ENCODE measurements at regions not wholly inside any gene's neighbourhood (a gene's known extent, or its start where the extent isn't known, plus 50 kb on each side); places are given as distances from the start of the nearest gene placed in this dataset.
A peak's percentile ranks its signal among the peaks of the same experiment; 100 is the strongest.

DNA sequence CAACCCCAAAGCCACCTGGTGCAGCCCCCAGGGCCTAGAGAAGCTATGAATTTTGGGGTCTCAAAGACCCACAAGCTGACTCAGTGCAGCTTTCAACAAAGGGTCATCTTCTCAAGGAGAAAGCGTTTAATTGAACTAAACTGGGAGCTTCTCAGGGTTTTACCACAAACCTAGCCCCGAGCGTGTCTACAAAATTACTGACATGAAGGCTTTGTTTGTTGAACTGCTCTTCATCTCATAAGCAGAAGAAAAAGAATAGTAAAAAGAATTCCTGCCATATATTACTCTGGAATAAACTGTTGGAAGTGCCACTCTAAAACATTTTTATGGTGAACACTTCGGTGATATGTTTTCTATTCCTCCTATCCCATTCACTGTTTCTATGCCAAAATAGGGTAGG, 50.8 kb upstream of the INCENP start:
- no peak for DNase-seq

DNA sequence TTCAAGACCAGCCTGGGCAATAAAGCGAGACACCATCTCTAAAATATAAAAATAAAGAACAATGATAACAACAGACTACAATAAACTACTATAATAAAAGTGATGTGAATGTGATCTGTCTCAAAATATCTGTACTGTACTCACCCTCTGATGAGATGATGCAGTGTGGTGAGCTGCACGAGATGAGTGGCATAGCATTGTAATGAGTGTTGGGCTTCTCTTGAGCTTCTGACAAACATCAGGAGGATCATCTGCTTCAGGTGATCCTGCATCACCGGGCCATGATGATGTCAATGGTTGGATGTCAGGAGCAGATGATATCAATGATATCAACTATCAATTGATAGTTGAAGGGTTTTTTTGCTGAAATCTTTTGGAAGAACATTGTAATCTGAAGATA, 52.4 kb upstream of the INCENP start:
- DNase-seq = no peak

DNA sequence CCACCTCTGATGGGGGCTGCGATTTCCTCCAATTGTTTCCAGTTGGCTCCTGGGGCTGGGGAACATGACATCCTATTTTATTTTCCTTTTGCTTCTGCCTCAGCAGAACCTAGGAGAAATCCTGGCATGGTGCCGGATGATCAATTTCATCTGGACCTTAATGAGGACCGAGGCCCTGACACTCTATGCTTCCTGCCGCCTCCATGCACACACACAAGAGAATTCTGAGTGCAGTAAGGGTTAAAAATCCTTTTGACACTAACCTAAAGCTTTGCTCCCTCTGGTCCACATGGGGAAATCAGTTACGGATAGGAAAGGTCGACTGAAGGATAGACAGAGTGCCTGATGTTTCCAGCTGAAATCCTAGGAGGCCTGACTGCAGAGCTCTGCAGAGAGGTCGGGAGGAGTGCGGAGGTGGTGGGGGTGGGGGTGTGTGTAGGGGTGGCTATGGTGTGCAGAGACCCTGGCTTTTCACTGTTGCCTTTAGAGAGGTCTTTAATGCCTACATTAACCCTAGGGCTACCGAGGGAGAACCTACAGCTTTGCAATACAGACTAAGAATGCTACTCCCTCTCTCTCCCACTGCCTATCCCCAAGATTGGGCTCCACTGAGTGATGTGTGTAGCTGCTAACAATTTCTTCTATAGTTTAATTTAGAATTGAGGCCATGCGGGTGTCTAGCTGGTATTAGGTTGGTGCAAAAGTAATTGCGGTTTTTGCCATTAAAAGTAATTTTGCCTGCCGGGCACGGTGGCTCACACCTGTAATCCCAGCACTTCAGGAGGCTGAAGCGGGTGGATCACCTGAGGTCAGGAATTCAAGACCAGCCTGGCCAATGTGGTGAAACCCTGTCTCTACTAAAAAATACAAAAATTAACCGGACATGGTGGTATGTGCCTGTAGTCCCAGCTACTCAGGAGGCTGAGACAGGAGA, 53.6 kb upstream of the INCENP start:
- DNase-seq = no peak

DNA sequence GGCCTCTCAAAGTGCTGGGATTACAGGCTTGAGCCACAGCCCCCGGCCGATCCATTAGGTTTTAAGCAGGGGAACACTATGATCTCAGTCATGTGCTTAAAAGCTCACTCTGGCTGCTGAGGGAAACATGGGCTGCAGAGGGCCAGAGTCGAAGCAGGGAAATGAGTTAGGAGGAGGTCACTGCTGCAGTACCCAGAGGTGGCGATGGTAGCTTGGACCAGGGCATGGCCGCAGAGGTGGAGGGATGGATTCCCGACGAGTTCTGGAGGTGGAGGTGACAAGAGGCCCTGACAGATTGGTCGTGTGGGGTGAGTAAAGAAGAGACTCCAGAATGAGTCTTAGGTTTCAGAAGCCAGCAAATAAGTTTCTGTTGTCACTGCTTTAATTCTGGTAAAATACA, 54.4 kb upstream of the INCENP start:
- DNase-seq = no peak

DNA sequence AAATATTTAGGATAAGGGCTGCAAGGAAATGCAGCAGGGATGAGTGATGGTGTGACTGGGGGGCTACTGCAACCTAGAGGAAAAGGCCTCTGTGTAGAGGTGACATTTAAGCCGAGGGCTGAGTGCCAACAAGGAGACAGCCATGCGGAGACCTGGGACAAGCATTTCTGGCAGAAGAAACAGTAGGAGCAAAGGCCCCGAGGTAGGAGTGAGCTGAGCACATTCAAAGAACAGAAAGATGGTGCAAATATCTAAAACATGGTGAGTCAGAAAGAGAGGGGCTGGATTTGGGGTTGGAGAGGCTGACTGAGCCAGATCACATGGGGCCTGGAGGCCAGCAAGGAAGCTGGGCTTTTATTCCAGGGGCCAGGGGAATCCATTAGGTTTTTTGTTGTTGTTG, 55.1 kb upstream of the INCENP start:
- DNase-seq = no peak

DNA sequence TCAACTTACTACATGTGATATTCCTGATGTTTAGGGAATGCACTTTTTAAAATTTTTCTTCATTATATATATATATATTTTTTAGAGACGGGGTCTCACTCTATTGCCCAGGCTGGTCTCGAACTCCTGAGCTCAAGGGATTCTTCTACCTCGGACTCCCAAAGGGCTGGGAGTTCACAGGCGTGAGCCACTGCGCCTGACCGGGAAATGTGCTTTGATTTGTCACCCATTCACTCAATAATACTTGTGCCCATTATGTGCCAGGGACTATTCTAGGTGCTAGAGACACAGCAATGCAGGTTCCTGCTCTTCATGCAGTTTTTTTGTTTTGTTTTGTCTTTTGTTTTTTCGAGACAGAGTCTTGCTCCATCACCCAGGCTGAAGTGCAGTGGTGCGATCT, 56.1 kb upstream of the INCENP start:
- no peak for DNase-seq

DNA sequence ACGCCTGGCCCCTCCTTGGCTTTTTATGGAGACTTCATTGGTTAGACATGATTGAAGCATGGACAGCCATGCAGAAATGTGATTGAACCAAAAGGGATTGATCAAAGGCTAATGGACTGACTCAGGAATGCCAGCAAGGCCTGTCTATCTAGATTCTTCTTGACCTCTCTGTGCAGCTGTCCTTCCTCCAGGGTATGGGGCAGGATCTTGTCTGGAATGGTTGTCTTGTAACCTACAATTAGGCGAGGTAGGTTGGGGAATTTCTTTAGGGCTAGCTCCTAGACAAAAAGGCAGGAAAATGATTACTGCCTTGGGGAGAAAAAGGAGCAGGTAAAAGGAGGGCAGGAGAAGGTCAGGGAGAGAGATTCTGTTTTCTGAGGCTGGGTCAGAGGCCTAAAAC, 59.6 kb upstream of the INCENP start:
- no peak for DNase-seq

DNA sequence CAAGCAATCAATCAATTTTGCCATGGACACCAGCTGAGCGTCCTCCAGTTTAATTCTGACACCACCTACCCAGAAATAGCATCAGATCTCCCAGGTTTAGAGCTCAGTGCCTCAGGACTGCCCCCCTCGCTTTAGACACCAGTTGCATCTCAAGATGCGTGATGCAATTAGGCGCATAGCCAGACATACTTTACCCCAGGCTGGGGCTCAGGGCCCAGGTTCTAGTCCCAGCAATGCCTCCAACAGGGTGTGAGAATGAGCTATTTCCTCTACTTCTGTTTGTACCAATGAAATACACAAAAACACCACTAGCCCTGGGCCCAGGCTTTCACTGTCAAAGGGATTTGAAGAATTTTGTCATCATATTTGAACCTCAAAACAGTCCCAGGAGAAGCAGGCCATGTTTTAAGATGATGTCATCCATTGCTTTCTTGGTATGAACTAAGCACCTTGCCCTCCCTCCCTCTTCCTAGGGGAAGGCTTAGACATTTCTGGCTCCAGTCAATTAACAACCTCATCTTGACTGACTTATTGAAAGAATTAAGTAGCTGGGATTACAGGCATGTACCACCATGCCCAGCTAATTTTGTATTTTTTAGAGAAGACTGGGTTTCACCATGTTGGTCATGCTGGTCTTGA, 61.5 kb upstream of the INCENP start:
- no peak for DNase-seq

DNA sequence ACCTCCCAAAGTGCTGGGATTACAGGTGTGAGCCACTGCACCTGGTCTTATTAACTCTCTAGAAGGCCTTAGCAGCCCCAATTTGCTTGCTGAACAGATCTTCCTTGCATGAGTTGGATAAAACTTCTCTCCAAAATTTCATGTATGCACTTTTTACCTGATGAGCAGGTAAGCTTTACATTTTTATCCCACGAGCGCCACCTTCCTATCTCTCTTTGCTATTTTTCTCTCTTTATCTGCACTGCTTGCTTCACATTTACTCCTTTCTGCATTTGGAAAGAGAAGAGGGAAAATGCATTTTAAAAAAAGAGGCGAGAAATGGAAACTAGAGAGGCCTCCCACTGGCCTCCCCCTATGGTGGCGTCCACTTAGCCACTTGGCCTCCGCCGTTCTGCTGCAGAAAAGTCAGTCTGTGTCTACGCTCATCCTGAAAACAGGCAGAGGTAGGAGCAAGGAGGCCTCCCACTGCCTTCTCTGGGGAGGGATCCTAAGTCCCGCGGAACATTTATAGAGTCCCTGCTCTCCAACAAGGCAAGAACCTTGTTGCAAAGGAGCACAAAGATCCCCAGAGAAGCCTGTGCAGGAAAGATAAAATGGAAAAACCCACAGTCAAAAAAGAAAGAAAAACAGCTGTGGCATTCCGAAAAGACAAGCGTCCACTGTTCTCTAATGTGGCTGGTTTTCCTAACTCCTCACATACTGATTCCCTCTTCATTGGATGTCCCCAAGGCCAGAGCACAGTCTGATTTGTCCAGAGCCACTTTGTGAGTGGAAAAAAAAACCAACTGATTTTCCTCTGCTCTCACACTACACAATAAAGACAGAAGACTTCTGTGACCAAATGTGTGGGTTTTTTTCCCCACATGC, 62.2 kb upstream of the INCENP start:
- DNase-seq = no peak

DNA sequence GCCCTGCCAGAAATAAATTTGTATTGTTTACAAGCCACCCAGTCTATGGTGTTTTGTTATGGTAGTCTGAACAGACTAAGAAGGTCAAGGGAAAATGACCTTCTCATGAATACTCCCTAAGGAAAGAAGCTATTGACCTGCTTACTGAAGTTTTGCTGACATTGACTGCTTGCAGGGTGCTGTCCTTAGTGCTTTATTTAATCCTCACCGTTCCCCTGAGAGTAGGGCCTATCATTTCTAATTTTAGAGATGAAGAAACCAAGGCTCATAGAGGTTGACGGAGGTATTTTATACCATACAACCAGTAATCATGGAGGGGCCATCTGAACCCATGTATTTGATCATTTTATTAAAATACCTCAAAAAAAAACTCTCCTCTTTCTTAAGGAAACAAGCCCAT, 66.7 kb upstream of the INCENP start:
- no peak for DNase-seq

DNA sequence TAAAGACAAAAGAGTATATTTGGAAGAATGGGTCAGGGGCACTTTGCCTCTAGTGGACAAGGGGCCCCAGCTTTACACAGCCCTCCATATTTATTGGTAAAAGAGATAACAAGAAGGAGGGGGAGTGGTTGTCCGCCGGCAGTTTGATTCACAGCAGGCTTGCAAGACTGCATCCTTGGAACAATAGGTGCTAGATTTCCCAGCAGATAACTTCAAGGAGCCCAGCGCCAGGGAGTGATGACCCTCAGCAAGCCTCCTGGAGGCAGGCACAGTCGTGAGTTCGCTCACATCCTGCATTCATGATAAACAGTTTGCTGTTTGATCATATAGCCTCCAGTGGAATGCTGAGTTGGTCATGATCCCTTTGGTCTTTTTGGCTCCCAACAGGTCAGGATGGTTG, 67.8 kb upstream of the INCENP start:
- no peak for DNase-seq

DNA sequence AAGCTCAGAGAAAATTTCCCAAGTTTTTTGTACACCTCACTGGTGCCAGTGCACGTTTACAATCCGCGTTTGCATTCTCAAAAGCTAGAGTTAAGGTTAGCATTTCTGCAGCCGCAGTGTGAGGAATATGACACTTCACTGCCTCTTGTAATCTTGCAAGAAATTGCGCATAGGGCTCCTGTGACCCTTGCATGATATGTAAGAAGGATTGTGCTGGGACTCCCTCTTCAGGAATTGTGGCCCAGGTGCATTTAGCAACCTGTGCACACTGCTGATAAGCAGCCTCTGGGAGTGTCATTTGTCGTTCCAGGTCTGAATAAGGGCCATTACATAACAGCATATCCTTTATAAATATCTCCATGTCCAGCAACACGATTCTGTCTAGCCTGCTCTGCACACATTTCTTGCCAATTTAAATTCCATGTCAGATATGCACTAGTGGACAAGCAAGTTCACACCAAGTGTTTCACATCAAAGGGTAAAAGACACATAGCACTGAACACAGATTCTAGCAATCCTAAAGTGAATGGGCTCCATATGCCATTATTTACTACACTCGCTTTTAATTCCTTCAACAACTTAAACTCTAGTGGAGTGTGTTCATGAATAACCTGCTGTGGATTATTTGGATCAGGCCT, 69.2 kb upstream of the INCENP start:
- DNase-seq = peak; percentile 14

DNA sequence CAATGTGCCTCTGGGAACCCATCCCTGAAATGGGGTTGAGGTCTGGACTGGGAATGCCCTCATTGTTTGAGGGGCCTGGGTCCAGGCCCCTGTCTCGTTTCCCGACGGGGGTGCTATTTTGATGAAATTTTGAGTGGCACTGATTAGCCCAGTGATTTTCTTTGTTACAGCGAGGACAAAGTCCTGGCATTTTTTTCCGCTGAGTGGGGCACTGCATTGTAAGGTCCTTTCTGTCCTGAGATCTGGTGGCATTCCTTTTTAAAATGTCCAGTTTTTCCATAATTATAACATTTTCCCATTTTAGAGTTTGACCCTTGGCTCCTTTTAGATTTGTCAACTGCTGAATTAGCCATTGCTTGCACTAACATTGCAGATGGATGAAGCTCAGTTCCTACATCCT, 69.7 kb upstream of the INCENP start:
- DNase-seq = no peak

DNA sequence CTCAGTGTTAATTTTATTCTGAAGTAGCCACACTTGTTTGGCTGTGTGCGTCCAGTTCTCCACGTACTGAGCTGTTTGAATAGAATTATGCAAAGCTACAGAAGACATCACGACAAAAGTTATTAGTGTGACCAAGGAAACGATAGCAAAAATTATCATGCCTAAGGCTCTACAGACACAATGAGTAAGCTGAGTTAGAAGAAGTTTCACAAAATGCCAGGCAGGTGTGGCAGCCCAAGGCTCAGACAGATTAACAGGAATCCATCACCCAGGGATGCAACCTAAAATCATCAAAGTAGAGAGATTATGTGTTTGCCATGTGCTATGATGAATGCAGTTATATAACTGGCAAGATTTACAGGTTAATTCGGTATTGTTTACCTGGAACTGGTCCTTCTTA, 73.1 kb upstream of the INCENP start:
- no peak for DNase-seq

DNA sequence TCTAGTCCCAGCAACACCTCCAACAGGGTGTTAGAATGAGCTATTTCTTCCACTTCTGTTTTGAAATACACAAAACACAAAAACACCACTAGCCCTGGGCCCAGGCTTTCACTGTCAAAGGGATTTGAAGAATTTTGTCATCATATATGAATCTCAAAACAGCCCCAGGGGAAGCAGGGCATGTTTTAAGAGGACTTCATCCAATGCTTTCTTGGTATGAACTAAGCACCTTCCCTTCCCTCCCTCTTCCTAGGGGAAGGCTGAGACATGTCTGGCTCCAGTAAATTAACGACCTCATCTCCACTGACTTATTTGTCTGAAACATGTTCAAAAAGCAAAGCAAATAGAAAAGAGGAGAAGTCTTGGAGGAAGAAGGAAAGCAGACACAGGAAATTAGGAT, 75.7 kb upstream of the INCENP start:
- DNase-seq = no peak

DNA sequence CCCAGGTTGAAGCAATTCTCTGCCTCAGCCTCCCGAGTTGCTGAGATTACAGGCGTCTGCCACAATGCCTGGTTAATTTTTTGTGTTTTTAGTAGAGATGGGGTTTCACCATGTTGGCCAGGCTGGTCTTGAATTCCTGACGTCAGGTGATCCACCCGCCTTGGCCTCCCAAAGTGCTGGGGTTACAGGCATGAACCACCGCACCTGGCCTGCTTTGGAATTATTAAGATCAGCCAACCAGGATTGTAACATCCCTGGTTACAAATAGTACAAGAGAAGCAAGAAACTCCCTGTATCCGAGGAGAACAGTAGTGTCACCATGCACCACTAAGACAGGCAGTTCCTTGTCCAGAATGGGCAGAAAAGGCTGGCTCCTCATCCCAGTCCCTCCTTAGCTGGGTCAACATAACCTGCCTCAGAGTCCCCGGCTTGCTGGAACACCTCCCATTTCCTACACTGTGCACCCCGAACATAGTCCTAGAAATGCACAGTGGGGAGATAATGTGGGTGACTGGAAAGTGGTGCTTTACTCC, 77.2 kb upstream of the INCENP start:
- DNase-seq = no peak

DNA sequence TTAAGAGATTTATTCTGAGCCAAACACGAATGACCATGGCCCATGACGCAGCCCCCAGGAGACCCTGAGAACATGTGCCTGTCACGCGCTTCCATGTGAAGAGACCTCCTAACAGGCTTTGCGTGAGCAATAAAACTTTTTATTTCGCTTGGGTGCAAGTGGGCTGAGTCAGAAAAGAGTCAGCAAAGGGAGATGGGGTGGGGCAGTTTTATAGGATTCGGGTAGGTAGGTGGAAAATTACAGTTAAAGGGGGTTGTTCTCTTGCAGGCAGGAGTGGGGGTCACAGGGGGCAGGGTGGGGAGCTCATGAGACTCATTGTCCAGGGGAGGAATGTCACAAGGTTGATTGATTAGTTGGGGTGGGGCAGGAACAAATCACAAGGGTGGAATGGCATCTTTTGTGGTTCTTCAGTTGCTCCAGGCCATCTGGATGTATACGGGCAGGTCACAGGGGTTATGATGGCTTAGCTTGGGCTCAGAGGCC, 77.2 kb upstream of the FTH1 start:
- no peak for DNase-seq

DNA sequence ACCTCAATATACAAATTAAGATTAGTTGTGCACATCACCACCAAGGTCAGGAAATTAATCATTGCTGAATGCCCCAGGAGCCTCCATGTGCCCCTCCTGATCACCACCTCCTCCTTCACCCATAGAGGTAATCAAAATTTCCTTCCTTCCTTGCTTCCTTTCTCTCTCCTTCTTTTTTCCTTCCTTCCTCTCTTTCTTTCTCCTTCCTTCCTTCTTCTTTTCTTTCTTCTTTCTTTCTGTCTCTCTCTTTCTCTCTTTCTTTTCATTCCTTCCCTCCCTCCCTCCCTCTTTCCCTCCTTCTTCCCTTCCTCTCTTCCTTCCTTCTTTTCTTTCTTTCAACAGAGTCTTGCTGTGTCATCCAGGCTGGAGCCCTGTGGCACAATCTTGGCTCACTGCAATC, 67.9 kb upstream of the FTH1 start:
- no peak for DNase-seq

DNA sequence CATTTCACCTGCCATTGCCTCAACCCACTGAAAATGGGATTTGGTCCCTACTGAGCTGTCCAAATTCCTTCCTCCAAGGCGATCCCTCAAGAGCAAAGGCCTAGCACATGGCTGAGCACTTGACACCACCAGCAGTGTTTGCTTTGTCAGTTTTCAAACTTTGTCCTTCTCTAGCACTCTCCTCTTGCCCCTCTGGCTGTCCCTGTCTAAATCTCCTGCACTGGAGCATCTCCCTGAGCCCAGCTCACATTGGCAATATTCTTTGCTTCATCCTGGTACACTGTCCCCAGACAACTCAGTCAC, 66.6 kb upstream of the FTH1 start:
- no peak for DNase-seq

DNA sequence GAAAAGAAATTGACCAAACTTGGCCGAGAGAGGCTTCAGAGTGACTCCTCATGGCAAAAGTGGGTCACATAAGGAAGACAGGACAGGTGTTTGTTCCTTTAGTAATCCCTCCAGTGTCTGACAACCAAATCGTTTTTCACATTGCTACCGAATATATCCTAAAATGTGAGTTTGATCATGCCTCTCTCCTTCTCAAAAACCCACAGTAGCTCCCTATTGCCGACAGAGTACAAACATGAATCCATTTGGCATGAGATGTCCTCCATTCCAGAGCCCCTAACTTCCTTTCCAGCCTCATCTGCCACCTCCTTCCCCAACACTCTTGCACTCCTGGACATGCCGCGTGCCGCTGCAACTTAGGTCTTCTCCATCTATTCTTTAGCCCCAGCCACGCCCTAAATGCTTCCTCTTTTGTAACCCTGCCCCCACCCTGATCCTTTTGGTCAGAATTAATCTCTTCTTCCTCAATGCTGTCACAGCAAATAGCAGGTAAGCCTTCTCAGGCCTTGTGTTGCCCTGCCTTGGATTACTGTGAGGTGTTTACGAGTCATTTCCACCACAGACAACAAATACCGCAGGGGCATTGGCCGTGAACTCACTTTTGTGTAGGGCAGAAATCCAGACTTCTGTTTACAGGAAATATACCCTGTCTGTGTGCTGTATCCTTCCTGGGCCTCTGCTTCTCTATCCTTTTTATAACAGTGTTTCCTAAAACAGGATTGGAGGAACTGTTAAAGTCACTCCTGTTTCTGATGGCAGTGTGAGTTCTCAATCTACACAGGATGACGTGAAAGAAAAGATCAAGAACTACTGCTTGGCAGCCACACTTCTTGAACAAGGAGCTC, 66.0 kb upstream of the FTH1 start:
- no peak for DNase-seq

DNA sequence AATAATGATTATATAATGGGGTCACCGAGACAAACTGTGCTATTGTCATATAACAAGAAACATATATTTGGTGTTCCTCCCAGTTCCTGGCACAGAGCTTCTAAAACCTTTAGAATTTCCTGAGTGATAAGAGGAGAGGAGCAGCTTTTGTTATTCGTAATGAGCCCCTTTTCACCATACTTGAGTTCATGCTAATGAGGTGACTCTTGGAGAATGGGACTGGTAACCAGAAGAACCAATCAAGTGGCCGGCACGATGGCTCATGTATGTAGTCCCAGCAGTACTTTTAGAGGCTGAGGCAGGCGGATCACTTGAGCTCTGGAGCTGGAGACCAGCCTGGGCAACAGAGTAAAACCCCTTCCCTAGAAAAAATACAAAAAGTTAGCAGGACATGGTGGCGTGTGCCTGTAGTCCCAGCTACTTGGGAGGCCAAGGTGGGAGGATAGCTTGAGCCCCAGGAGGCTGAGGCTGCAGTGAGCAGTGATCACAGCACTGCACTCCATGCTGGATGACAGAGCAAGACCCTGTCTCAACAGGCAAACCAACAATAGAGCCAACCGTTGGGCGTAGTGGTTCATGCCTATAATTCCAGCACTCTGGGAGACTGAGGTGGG, 62.7 kb upstream of the FTH1 start:
- DNase-seq = no peak

All from NCI-H2107 (cell line).